GM12873 (cell line): ENCODE measurements at regions not wholly inside any gene's neighbourhood (a gene's known extent, or its start where the extent isn't known, plus 50 kb on each side); places are given as distances from the start of the nearest gene placed in this dataset.

Experiments
- CTCF ChIP-seq: IDR thresholded peaks from 2 replicates; pipeline ENCODE4 v1.5.1; 2012; ENCODE audit warnings: low read depth, mild to moderate bottlenecking, moderate library complexity, low read length, control low read depth; ENCODE audit not compliant: insufficient read depth; ENCODE audit errors: missing control alignments

- no peak for TF ChIP-seq CTCF
These were observed 112.0 kb downstream of the SOX2 start for GRCh38 chr3:181823716-181824115.

- no peak for TF ChIP-seq CTCF
These were observed 113.2 kb downstream of the SOX2 start for GRCh38 chr3:181824961-181825360.

GRCh38 chr3:181839039-181839915 is 127.6 kb downstream of the SOX2 start:
- no peak for TF ChIP-seq CTCF

- no peak for TF ChIP-seq CTCF
These were observed 128.2 kb downstream of the SOX2 start for GRCh38 chr3:181839916-181840297.

GRCh38 chr3:181844211-181844610 is 132.5 kb downstream of the SOX2 start:
- no peak for TF ChIP-seq CTCF

GRCh38 chr3:181847276-181847675 is 135.6 kb downstream of the SOX2 start:
- TF ChIP-seq CTCF, result no peak

- TF ChIP-seq CTCF, result no peak
These were observed 139.3 kb downstream of the SOX2 start for GRCh38 chr3:181851063-181851462.
